BE2C (cell line): ENCODE measurements at regions not wholly inside any gene's neighbourhood (a gene's known extent, or its start where the extent isn't known, plus 50 kb on each side); places are given as distances from the start of the nearest gene placed in this dataset.

Source experiments
- DNase-seq: peaks from one replicate; pipeline ENCODE4 v3.0.0-alpha.2; 2020
- H3K27me3 ChIP-seq: fragments of 250-450 bp; sonication (Bioruptor Pico); 2 replicates; pipeline ENCODE4 v1.5.1; 2020; ENCODE audit warnings: mild to moderate bottlenecking
- H3K36me3 ChIP-seq: fragments of 250-450 bp; sonication (Bioruptor Pico); 2 replicates; pipeline ENCODE4 v1.5.1; 2020; ENCODE audit warnings: mild to moderate bottlenecking
- H3K4me1 ChIP-seq: fragments of 250-450 bp; sonication (Bioruptor Pico); 2 replicates; pipeline ENCODE4 v1.5.1; 2020
- H3K4me3 ChIP-seq: 2 replicates; pipeline ENCODE4 v1.5.1; 2011; ENCODE audit warnings: low read depth, low read length
- H3K9me3 ChIP-seq: fragments of 250-450 bp; sonication (Bioruptor Pico); 2 replicates; pipeline ENCODE4 v1.5.1; 2020
- TF ChIP-seq, protein P1 (sequence below): IDR thresholded peaks from 2 replicates; pipeline ENCODE4 v1.5.1; 2012; ENCODE audit warnings: mild to moderate bottlenecking, low read depth, low read length

GRCh38 chr21:32878661-32879060, 107.1 kb upstream of the PAXBP1 start:
- Histone ChIP-seq H3K36me3 (no peaks in the 10 kb centered on the region), H3K4me1 (no peaks in the 10 kb centered on the region), H3K9me3 (no peaks in the 10 kb centered on the region; the same call in 1 of the 2 replicates), H3K27me3 (peaks cover 26% of the 10 kb centered on the region), H3K4me3 (no peak overlapping the region)
- DNase-seq = no peak
- TF ChIP-seq, protein P1, sequence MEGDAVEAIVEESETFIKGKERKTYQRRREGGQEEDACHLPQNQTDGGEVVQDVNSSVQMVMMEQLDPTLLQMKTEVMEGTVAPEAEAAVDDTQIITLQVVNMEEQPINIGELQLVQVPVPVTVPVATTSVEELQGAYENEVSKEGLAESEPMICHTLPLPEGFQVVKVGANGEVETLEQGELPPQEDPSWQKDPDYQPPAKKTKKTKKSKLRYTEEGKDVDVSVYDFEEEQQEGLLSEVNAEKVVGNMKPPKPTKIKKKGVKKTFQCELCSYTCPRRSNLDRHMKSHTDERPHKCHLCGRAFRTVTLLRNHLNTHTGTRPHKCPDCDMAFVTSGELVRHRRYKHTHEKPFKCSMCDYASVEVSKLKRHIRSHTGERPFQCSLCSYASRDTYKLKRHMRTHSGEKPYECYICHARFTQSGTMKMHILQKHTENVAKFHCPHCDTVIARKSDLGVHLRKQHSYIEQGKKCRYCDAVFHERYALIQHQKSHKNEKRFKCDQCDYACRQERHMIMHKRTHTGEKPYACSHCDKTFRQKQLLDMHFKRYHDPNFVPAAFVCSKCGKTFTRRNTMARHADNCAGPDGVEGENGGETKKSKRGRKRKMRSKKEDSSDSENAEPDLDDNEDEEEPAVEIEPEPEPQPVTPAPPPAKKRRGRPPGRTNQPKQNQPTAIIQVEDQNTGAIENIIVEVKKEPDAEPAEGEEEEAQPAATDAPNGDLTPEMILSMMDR = no peak

DNA sequence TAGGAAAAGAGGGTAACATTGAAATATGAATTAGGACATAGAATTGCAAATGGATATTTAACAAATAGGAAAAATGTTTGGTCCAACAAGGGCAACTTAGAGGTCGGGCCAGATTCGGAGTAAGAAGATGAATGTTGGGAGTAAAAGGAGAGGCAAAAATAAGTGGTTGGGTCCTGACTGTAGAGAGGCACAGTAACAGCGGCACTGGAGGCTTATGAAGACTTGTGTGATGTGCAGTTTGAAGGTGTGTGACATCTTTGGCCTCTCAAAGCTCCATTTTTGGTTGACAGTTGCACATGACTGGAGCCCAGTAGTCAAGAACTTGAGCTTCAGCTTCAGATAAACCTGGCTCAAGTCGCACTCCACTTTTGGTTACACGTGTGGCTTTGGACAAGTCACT, 109.9 kb upstream of the PAXBP1 start:
- Histone ChIP-seq H3K4me1 (no peaks in the 10 kb centered on the region), H3K9me3 (no peaks in the 10 kb centered on the region), H3K27me3 (peaks cover 22% of the 10 kb centered on the region), H3K4me3 (no peak overlapping the region), H3K36me3 (no peaks in the 10 kb centered on the region)
- DNase-seq = no peak
- TF ChIP-seq, protein P1 = no peak

GRCh38 chr21:32884062-32884461, 112.5 kb upstream of the PAXBP1 start:
- Histone ChIP-seq H3K4me3 (no peak overlapping the region), H3K36me3 (no peaks in the 10 kb centered on the region), H3K9me3 (no peaks in the 10 kb centered on the region), H3K4me1 (no peaks in the 10 kb centered on the region), H3K27me3 (peaks cover 22% of the 10 kb centered on the region)
- TF ChIP-seq, protein P1 = no peak
- no peak for DNase-seq

GRCh38 chr21:32886339-32886738, 114.8 kb upstream of the PAXBP1 start:
- no peaks in the 10 kb centered on the region for H3K36me3 ChIP-seq
- no peaks in the 10 kb centered on the region for H3K9me3 ChIP-seq
- DNase-seq = no peak
- peak overlapping the region; percentile 33 for H3K4me3 ChIP-seq
- peaks cover 21% of the 10 kb centered on the region for H3K27me3 ChIP-seq
- TF ChIP-seq, protein P1 = no peak
- H3K4me1 ChIP-seq = no peaks in the 10 kb centered on the region

- TF ChIP-seq, protein P1 = no peak
- no peaks in the 10 kb centered on the region for H3K4me1 ChIP-seq
- no peak overlapping the region for H3K4me3 ChIP-seq
- H3K9me3 ChIP-seq = no peaks in the 10 kb centered on the region
- no peak for DNase-seq
- peaks cover 18% of the 10 kb centered on the region for H3K27me3 ChIP-seq
- no peaks in the 10 kb centered on the region for H3K36me3 ChIP-seq
Measured at GRCh38 chr21:32887026-32887425, 115.5 kb upstream of the PAXBP1 start.

DNA sequence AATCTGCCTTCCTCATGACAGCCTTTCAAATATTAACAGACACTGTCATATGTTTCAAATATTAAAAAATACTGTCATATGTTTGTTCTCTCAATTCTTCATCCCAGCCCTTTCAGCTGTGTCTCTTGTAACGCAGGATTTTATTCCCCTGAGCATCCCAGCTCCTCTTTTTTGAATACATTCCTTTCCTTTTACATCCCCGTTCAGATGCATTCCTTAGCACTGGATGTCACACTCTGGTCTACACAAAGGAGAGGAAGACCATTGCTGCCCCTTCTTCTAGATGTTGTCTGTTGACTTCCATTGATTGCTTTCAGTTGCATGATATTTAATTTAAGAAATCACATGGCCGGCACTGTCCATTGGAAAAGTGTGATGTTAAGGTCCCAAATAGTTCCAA, 117.4 kb upstream of the PAXBP1 start:
- Histone ChIP-seq H3K36me3 (no peaks in the 10 kb centered on the region), H3K4me1 (no peaks in the 10 kb centered on the region), H3K4me3 (no peak overlapping the region), H3K9me3 (no peaks in the 10 kb centered on the region), H3K27me3 (peaks cover 21% of the 10 kb centered on the region)
- DNase-seq = no peak
- TF ChIP-seq, protein P1 = no peak
